PC-9 (cell line): ENCODE measurements at regions not wholly inside any gene's neighbourhood (a gene's known extent, or its start where the extent isn't known, plus 50 kb on each side); places are given as distances from the start of the nearest gene placed in this dataset.

Source experiments
- EZH2 ChIP-seq: fragments of 200-600 bp; sonication (generic); IDR thresholded peaks from 2 replicates; pipeline ENCODE4 v1.8.0; 2017; ENCODE audit warnings: antibody characterized with exemption, low read depth
- TF ChIP-seq, protein P1 (sequence below): fragments of 200-600 bp; sonication (generic); conservative IDR thresholded peaks from 2 replicates; pipeline ENCODE4 v1.6.1; 2017; ENCODE audit warnings: mixed run types, antibody characterized with exemption, mild to moderate bottlenecking, moderate library complexity

DNA sequence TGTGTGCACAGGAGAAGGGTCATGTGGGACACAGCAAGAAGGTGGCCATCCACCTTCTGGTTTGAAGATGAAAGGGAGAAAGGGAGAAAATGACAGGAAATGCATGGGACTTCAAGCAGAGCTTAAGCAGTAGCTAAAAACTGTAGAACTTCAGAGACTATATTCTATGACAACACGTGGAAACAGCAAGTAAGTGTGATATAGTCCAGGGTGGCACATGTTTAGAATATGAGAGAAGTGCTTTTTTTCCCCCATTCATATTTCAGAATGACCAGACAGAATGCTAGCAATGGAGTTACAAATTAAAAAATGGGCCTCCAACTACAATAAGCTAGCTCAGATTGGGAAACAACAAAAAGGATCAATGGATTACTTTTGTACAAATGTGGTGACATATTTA, 1042.2 kb downstream of the TMEM182 start:
- no peak for TF ChIP-seq EZH2
- TF ChIP-seq, protein P1, sequence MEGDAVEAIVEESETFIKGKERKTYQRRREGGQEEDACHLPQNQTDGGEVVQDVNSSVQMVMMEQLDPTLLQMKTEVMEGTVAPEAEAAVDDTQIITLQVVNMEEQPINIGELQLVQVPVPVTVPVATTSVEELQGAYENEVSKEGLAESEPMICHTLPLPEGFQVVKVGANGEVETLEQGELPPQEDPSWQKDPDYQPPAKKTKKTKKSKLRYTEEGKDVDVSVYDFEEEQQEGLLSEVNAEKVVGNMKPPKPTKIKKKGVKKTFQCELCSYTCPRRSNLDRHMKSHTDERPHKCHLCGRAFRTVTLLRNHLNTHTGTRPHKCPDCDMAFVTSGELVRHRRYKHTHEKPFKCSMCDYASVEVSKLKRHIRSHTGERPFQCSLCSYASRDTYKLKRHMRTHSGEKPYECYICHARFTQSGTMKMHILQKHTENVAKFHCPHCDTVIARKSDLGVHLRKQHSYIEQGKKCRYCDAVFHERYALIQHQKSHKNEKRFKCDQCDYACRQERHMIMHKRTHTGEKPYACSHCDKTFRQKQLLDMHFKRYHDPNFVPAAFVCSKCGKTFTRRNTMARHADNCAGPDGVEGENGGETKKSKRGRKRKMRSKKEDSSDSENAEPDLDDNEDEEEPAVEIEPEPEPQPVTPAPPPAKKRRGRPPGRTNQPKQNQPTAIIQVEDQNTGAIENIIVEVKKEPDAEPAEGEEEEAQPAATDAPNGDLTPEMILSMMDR, result no peak
